ENCODE measurements at regions not wholly inside any gene's neighbourhood (a gene's known extent, or its start where the extent isn't known, plus 50 kb on each side); places are given as distances from the start of the nearest gene placed in this dataset.

DNA sequence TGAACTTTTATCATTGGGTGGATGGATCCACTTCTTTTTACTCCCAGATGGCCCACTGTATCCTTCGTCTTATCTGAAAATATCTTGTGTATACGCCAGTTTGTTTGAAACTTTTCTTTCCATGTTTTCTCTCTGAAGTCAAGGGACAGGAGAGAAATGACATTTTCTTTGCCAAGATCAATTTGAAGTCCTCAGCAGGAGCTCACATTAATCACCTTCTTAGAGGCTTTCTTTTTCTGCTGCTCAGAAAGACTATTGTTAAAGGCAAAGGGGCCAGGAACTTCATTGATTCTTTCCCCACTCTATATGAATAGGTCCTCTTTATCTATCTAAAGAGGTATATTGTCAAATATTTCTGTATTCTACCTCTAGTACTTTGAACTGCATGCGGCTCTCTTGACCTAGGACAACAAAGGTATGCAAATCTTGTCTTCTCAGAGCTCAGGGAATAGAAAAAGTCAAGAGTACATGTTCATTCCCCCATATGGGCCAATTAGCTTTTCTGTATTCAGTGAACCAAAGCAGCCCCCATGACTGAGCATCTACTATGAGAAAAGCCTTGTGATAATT is 583.3 kb downstream of the HS3ST4 start:
- TF ChIP-seq, protein P1, sequence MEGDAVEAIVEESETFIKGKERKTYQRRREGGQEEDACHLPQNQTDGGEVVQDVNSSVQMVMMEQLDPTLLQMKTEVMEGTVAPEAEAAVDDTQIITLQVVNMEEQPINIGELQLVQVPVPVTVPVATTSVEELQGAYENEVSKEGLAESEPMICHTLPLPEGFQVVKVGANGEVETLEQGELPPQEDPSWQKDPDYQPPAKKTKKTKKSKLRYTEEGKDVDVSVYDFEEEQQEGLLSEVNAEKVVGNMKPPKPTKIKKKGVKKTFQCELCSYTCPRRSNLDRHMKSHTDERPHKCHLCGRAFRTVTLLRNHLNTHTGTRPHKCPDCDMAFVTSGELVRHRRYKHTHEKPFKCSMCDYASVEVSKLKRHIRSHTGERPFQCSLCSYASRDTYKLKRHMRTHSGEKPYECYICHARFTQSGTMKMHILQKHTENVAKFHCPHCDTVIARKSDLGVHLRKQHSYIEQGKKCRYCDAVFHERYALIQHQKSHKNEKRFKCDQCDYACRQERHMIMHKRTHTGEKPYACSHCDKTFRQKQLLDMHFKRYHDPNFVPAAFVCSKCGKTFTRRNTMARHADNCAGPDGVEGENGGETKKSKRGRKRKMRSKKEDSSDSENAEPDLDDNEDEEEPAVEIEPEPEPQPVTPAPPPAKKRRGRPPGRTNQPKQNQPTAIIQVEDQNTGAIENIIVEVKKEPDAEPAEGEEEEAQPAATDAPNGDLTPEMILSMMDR (IDR thresholded peaks at IDR 0.05; ENCODE audit: low read depth, low read length): no peak

DNA sequence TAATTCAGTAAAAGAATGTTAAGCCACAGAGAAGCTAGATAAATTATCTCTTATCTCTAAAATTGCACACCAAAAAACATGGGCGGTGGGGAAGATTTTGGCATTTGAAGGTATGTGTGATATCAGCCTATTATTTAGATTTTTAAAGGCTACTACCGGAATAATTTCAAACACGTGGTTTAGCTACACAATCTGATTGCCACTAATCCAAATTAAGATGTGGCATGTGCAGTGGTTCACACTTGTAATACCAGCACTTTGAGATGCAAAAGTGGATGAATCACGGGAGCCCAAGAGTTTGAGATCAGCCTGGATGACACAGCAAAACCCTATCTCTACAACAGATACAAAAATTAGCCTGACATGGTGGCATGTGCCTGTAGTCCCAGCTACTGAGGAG is 584.5 kb downstream of the HS3ST4 start:
- TF ChIP-seq, protein P1 (IDR thresholded peaks at IDR 0.05; ENCODE audit: low read depth, low read length): no peak
- no peak overlapping the region for H3K4me3 ChIP-seq (ENCODE audit: low read depth, low read length)

More for the DNA sequence above, 583.3 kb downstream of the HS3ST4 start:
- no peak overlapping the region for H3K4me3 ChIP-seq (ENCODE audit: low read depth, low read length)

DNA sequence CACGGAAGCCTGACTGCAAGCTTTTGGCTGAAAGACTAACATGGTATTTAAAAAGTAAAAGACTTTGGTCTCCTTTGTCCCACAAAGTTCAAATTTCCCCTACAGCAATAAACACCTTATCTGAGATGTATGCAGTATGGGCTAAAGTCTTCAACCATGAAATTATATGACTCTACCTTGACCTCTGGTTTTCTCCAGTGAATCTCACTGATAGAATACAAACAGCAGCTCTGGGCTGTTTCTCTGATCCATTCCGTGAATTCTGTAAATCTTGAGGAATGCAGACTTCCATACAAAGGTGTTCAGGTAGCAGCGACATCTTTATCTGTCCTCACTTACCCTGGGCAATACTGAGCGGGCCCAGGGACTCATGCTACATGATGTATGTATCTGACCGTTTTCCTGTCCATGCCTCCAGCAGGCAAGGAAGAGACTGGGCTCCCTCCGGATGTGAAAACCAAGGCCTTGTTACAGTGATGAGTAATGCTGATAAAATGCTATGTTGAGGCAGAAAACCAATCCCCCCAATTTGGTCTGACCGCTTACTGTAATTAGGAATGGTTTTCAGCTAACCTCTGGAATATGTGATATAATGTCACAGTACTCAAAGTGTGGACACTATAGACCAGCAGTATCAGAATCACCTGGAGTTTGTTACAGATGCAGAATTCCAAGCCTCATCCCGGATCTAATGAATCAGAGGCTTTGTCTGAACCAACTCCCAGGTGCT is 589.8 kb downstream of the HS3ST4 start:
- TF ChIP-seq, protein P1 (IDR thresholded peaks at IDR 0.05; ENCODE audit: low read depth, low read length): no peak

DNA sequence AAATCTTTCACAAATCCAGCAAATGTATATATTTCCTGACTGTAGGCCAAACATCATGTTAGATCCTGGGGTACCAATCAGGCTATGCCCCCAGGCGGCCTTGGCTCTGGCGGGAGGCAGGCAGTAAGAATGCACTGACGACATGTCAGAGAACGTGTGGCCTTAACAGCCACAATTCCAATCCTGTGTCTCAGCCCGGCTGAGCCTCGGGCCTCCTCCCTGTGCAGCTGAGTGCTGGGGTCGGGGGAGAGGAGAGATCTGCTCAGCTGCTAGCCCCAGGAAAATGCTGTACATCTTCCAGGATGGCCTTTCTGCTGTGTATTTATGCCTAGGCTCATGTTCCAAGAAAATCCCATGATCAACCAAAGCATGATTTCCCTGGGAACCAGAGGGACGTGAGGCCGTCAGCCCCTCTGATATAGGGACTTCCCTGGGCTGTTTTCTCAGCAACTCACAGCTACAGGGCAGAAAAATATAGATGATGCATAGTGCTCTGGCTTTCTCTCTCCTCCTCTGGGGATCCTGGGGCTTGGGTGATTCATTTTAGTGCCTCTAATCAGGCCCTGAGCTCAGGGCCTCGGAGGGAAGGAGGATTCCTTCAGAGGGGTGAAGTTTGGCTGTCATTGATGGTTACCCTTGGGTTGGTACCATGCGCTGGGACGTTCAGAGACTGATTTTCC is 604.0 kb downstream of the HS3ST4 start:
- H3K4me3 ChIP-seq (ENCODE audit: low read depth, low read length): no peak overlapping the region
- TF ChIP-seq, protein P1 (IDR thresholded peaks at IDR 0.05; ENCODE audit: low read depth, low read length): no peak

More for the DNA sequence above, 589.8 kb downstream of the HS3ST4 start:
- no peak overlapping the region for H3K4me3 ChIP-seq (ENCODE audit: low read depth, low read length)

DNA sequence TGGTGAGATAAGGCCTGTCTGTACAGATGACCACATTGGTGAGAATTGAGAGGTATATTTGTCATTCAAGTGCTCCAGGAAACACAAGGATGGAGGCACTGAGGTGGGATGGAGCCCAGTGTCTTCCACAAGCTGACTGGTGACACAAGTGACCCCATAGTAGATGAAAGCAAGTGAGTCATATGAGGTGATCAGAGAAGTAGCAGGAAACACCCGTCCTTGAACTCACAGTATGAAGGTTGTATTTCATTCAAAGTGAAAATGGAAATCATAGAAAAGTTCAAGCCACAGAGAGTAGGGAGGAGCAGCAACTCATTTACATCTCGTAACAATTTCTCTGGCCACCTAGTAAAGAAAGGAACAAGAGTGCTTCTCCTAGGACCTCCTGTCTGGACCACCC is 609.8 kb downstream of the HS3ST4 start:
- TF ChIP-seq, protein P1 (IDR thresholded peaks at IDR 0.05; ENCODE audit: low read depth, low read length): no peak
- H3K4me3 ChIP-seq (ENCODE audit: low read depth, low read length): no peak overlapping the region

DNA sequence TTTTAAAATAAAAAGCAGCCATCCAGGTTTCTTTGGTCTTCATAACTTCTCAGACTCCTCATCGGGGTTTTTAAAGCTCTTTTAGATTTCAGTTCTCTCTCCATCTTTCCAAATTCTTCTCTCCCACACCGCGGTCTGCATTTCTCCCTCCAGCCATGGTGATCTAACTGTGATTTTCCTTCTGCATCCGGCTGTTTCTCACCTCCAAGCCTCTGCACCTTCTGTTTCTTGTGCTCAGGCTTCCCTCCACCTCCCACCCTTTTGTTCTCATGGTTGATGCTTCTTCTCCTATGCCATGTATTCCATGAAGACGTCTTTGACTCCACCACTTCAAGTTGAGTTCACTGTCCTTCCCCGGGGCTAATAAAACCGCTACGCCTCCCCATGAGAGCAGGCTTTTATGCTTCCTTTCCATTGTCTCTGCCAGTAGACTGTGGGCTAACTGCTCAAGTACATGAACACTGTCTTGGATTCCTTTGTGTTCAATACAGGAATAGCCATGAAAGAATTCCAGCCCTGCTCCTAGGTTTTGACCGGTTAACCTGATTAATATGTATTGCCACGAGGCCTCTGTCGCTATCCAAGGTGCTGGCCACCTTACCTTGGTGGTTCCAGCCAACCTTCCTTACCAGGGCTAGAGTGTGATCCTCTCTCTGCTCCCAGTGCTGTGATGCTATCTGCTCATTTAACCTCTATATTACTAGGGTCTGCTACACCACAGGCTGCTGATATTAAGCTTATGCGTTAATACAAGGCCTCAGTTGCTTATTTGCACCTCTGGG is 625.1 kb downstream of the HS3ST4 start:
- H3K4me3 ChIP-seq (ENCODE audit: low read depth, low read length): no peak overlapping the region
- TF ChIP-seq, protein P1 (IDR thresholded peaks at IDR 0.05; ENCODE audit: low read depth, low read length): no peak
